ENCODE measurements at regions not wholly inside any gene's neighbourhood (a gene's known extent, or its start where the extent isn't known, plus 50 kb on each side); places are given as distances from the start of the nearest gene placed in this dataset.

DNA sequence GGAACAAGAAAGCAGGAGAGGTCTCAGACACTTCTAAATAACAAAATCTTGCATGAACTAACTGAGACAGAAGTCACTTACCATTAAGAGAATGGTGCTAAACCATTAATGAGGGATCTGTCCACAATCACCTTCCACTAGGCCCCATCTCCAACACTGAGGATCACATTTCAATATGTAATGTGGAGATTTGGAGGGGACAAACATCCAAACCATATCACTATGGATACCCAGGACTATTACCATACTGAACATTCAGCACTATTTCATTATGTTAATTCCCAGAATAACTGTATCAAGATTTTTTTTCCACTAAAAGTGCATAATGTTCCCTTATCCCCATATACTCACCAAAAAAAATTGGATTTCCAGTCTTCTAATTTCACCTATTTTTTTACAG is 491.8 kb downstream of the LMO7 start:
- intact Hi-C loops (cut with DNase I; ENCODE audit: low total_unique reads) = no loop called here
- no peak for DNase-seq (ENCODE audit: low spot score in 2 of 2)
- no peak overlapping the region for H3K4me3 ChIP-seq (ENCODE audit: low read depth, poor library complexity, severe bottlenecking)
- TF ChIP-seq, protein P1, sequence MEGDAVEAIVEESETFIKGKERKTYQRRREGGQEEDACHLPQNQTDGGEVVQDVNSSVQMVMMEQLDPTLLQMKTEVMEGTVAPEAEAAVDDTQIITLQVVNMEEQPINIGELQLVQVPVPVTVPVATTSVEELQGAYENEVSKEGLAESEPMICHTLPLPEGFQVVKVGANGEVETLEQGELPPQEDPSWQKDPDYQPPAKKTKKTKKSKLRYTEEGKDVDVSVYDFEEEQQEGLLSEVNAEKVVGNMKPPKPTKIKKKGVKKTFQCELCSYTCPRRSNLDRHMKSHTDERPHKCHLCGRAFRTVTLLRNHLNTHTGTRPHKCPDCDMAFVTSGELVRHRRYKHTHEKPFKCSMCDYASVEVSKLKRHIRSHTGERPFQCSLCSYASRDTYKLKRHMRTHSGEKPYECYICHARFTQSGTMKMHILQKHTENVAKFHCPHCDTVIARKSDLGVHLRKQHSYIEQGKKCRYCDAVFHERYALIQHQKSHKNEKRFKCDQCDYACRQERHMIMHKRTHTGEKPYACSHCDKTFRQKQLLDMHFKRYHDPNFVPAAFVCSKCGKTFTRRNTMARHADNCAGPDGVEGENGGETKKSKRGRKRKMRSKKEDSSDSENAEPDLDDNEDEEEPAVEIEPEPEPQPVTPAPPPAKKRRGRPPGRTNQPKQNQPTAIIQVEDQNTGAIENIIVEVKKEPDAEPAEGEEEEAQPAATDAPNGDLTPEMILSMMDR (IDR thresholded peaks at IDR 0.05) = no peak
- no peak for TF ChIP-seq POLR2A (IDR thresholded peaks at IDR 0.05)

DNA sequence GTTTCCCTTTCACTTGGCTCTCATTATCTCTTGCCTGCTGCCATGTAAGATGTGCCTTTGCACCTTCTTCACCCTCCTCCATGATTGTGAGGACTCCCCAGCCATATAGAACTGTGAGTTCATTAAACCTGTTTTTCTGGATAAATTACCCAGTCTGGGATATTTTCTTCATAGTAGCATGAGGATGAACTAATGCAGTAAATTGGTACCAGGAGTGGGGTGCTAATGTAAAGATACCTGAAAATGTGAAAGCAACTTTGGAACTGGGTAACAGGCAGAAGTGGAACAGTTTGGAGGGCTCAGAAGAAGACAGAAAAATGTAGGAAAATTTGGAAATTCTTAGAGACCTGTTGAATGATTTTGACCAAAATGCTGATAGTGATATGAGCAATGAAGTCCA is 487.4 kb downstream of the LMO7 start:
- intact Hi-C loops (cut with DNase I; ENCODE audit: low total_unique reads) = no loop called here
- DNase-seq (ENCODE audit: low spot score in 2 of 2) = no peak
- TF ChIP-seq, protein P1 (IDR thresholded peaks at IDR 0.05) = no peak
- TF ChIP-seq POLR2A (IDR thresholded peaks at IDR 0.05) = no peak
- no peak overlapping the region for H3K4me3 ChIP-seq (ENCODE audit: low read depth, poor library complexity, severe bottlenecking)

DNA sequence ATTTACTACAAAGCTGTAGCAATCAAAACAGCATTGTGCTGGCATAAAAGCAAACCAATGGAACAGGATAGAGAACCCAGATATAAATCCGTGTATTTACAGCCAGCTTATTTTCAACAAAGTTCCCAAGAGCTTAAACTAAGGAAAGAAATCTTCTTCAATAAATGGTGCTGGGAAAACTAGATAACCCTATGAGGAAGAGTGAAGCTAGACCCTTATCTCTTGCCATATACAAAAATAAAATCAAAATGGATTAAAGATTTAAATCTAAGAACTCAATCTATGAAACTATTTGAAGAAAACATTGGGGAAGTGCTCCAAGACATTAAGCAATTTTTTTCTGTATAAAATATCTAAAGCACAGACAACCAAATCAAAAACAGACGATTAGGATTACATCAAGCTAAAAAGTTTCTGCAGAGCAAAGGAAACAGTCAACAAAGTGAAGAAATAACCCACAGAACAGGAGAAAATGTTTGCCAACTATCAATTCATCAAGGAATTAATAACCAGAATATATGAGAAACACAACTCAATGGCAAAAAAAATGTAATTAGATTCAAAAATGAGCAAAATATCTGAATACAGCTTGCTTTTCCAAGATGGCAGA is 480.7 kb downstream of the LMO7 start:
- TF ChIP-seq, protein P1 (IDR thresholded peaks at IDR 0.05) = no peak
- no peak for TF ChIP-seq POLR2A (IDR thresholded peaks at IDR 0.05)
- WGBS, 2 donors = 45 to 55% methylated on average over 2 of the region's 2 CpGs

DNA sequence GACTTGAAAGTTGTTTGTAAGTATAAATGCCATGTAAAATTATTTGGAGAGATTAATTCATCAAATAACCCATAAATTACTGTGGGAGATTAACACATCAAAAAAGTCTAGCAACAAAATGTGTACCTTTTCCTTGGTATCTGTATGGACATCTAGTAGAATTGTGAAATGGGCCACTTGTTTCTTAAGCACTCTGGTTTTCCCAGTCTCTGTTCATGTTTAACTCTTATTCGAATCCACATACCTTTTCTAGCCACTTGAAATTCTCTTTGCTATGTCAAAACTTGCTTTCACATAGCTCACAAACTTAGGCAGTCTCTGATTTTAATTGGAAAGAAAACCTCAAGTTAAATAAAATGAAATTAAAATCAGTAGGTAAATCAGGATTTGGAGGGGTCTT is 470.6 kb downstream of the LMO7 start:
- intact Hi-C loops (cut with DNase I; ENCODE audit: low total_unique reads) = no loop called here
- H3K4me3 ChIP-seq (ENCODE audit: low read depth, poor library complexity, severe bottlenecking) = no peak overlapping the region
- 0% methylated on average over 1 of the region's 1 CpG for WGBS, 2 donors
- TF ChIP-seq POLR2A (IDR thresholded peaks at IDR 0.05) = no peak
- TF ChIP-seq, protein P1 (IDR thresholded peaks at IDR 0.05) = no peak
- no peak for DNase-seq (ENCODE audit: low spot score in 2 of 2)

More for the DNA sequence above, 480.7 kb downstream of the LMO7 start:
- no peak for DNase-seq (ENCODE audit: low spot score in 2 of 2)
- intact Hi-C loops (cut with DNase I; ENCODE audit: low total_unique reads) = no loop called here
- H3K4me3 ChIP-seq (ENCODE audit: low read depth, poor library complexity, severe bottlenecking) = no peak overlapping the region

DNA sequence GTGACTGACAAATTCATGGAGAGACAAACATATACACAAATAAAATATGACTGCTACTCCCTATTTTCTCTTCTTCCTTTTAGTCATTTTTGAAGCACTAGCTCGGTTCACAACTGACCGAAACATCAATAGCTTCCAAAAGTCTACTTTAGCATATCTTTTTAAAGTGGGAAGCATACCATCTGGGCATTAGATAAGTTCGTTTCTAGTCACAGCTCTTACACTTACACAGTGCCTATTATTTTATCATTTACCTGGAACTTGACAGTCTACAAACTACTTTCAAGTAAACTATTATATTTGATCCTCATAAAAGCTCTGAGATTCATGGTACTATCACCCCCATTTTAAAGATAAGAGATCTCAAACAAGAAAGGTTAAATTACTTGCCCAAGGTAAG is 458.5 kb downstream of the LMO7 start:
- no peak for TF ChIP-seq POLR2A (IDR thresholded peaks at IDR 0.05)
- 84 to 85% methylated on average over 3 of the region's 3 CpGs for WGBS, 2 donors
- no peak for DNase-seq (ENCODE audit: low spot score in 2 of 2)
- H3K4me3 ChIP-seq (ENCODE audit: low read depth, poor library complexity, severe bottlenecking) = no peak overlapping the region
- intact Hi-C loops (cut with DNase I; ENCODE audit: low total_unique reads) = no loop called here

DNA sequence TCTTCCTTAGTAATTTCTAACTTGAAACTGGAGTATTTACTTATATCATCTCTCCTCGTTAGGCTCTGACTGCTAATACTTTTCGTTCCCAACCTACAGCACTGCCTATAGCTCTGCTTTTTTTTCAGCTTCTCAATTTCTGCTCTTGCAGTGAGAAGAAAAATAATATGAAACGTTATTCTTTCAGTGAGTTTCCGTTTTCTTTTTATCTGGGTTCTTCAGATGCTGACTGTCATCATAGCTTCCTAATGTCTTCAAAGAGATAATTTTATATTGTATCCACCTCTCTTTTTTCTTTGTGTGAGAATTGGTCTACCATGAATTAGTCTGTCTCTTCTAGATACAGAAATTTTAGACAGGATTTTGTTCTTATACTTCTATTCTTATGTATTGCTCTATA is 454.9 kb downstream of the LMO7 start:
- intact Hi-C loops (cut with DNase I; ENCODE audit: low total_unique reads) = no loop called here
- no peak overlapping the region for H3K4me3 ChIP-seq (ENCODE audit: low read depth, poor library complexity, severe bottlenecking)

More for the DNA sequence above, 454.9 kb downstream of the LMO7 start:
- TF ChIP-seq, protein P1 (IDR thresholded peaks at IDR 0.05) = no peak
- TF ChIP-seq POLR2A (IDR thresholded peaks at IDR 0.05) = no peak
- DNase-seq (ENCODE audit: low spot score in 2 of 2) = no peak
- WGBS, 2 donors = 64 to 68% methylated on average over 4 of the region's 4 CpGs
